ENCODE measurements at regions not wholly inside any gene's neighbourhood (a gene's known extent, or its start where the extent isn't known, plus 50 kb on each side); places are given as distances from the start of the nearest gene placed in this dataset.

DNA sequence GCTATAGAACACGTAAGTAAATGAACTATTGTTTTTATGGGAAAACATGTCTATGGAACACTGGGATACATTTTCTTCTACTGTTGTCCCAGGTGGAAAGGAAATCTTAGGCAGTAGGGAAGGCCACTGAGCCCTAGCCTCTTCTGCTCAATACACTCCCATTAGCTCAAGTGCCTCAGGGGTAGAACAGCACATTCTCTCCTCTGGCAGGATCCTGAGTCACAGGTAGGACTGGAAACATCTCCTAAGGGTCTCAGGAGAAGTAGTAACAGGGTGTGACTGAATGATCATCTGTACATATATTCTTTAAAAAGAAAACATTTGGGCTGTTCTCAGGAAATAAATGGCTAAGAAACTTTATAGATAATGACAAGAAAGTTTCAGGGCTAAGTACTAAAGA lies 175.6 kb upstream of the ESRRG start:
- TF ChIP-seq, protein P1, sequence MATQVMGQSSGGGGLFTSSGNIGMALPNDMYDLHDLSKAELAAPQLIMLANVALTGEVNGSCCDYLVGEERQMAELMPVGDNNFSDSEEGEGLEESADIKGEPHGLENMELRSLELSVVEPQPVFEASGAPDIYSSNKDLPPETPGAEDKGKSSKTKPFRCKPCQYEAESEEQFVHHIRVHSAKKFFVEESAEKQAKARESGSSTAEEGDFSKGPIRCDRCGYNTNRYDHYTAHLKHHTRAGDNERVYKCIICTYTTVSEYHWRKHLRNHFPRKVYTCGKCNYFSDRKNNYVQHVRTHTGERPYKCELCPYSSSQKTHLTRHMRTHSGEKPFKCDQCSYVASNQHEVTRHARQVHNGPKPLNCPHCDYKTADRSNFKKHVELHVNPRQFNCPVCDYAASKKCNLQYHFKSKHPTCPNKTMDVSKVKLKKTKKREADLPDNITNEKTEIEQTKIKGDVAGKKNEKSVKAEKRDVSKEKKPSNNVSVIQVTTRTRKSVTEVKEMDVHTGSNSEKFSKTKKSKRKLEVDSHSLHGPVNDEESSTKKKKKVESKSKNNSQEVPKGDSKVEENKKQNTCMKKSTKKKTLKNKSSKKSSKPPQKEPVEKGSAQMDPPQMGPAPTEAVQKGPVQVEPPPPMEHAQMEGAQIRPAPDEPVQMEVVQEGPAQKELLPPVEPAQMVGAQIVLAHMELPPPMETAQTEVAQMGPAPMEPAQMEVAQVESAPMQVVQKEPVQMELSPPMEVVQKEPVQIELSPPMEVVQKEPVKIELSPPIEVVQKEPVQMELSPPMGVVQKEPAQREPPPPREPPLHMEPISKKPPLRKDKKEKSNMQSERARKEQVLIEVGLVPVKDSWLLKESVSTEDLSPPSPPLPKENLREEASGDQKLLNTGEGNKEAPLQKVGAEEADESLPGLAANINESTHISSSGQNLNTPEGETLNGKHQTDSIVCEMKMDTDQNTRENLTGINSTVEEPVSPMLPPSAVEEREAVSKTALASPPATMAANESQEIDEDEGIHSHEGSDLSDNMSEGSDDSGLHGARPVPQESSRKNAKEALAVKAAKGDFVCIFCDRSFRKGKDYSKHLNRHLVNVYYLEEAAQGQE (IDR thresholded peaks at IDR 0.05; ENCODE audit: low read depth): no peak
- TF ChIP-seq, protein P2, sequence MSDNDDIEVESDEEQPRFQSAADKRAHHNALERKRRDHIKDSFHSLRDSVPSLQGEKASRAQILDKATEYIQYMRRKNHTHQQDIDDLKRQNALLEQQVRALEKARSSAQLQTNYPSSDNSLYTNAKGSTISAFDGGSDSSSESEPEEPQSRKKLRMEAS (IDR thresholded peaks at IDR 0.05): no peak
- TF ChIP-seq EGR1 (IDR thresholded peaks at IDR 0.05) (no peak), CEBPB (IDR thresholded peaks at IDR 0.05) (no peak), RAD21 (IDR thresholded peaks at IDR 0.05; ENCODE audit: low read depth) (no peak), NFIC (IDR thresholded peaks at IDR 0.05) (no peak), TAF1 (IDR thresholded peaks at IDR 0.05; ENCODE audit: low read depth) (no peak), ZBTB7A (IDR thresholded peaks at IDR 0.05; ENCODE audit: low read depth) (no peak), TEAD4 (IDR thresholded peaks at IDR 0.05) (no peak), EP300 (IDR thresholded peaks at IDR 0.05; ENCODE audit: borderline replicate concordance) (no peak), YY1 (IDR thresholded peaks at IDR 0.05; ENCODE audit: low read depth) (no peak)
- TF ChIP-seq, protein P3, sequence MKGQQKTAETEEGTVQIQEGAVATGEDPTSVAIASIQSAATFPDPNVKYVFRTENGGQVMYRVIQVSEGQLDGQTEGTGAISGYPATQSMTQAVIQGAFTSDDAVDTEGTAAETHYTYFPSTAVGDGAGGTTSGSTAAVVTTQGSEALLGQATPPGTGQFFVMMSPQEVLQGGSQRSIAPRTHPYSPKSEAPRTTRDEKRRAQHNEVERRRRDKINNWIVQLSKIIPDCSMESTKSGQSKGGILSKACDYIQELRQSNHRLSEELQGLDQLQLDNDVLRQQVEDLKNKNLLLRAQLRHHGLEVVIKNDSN (IDR thresholded peaks at IDR 0.05): no peak
